HG02623 (cell line): ENCODE measurements at regions not wholly inside any gene's neighbourhood (a gene's known extent, or its start where the extent isn't known, plus 50 kb on each side); places are given as distances from the start of the nearest gene placed in this dataset.
A peak's percentile ranks its signal among the peaks of the same experiment; 100 is the strongest.
"Not testable (repeated sequence)": the region's sequence is repeated elsewhere in the genome, so short reads cannot be mapped to it uniquely, and the experiment has no call there.

Source experiments
- ATAC-seq: cut with Tn5 transposase; IDR thresholded peaks from one replicate; pipeline ENCODE4 v1.9.1; 2021; ENCODE audit warnings: moderate library complexity; ENCODE audit not compliant: unreplicated experiment

- no peak for ATAC-seq
These were observed 56.2 kb downstream of the PABPC4L start for GRCh38 chr4:134145369-134145768.

GRCh38 chr4:134144337-134144736 lies 57.3 kb downstream of the PABPC4L start:
- no peak for ATAC-seq

GRCh38 chr4:134141728-134142127 lies 59.9 kb downstream of the PABPC4L start:
- no peak for ATAC-seq

GRCh38 chr4:134139188-134139587 lies 62.4 kb downstream of the PABPC4L start:
- ATAC-seq, result no peak

- no peak for ATAC-seq
These were observed 69.4 kb downstream of the PABPC4L start for GRCh38 chr4:134132086-134132783.

- ATAC-seq, result no peak
These were observed 74.6 kb downstream of the PABPC4L start for GRCh38 chr4:134126955-134127354.

GRCh38 chr4:134126000-134126560 lies 75.5 kb downstream of the PABPC4L start:
- no peak for ATAC-seq

- ATAC-seq, result no peak
These were observed 78.7 kb downstream of the PABPC4L start for GRCh38 chr4:134122903-134123302.

GRCh38 chr4:134117392-134118183 lies 84.0 kb downstream of the PABPC4L start:
- no peak for ATAC-seq

GRCh38 chr4:134089885-134090284 lies 111.7 kb downstream of the PABPC4L start:
- no peak for ATAC-seq

- ATAC-seq, result no peak
These were observed 116.1 kb downstream of the PABPC4L start for GRCh38 chr4:134085496-134085895.

GRCh38 chr4:134079085-134079484 lies 122.5 kb downstream of the PABPC4L start:
- not testable (repeated sequence) for ATAC-seq

- ATAC-seq, result peak; percentile 63
These were observed 123.2 kb downstream of the PABPC4L start for GRCh38 chr4:134078230-134078914.

GRCh38 chr4:134073711-134074110 lies 127.9 kb downstream of the PABPC4L start:
- ATAC-seq, result no peak

GRCh38 chr4:134072137-134072536 lies 129.5 kb downstream of the PABPC4L start:
- ATAC-seq, result no peak

- ATAC-seq, result no peak
These were observed 131.4 kb downstream of the PABPC4L start for GRCh38 chr4:134070174-134070573.

- ATAC-seq, result no peak
These were observed 144.2 kb downstream of the PABPC4L start for GRCh38 chr4:134057356-134057755.

- ATAC-seq, result not testable (repeated sequence)
These were observed 155.4 kb downstream of the PABPC4L start for GRCh38 chr4:134046221-134046620.

GRCh38 chr4:134045411-134045810 lies 156.2 kb downstream of the PABPC4L start:
- no peak for ATAC-seq

GRCh38 chr4:134043266-134043665 lies 158.3 kb downstream of the PABPC4L start:
- no peak for ATAC-seq

GRCh38 chr4:134028421-134028820 lies 173.2 kb downstream of the PABPC4L start:
- ATAC-seq, result no peak
